Esophagus squamous epithelium (tissue), 4 donors: ENCODE measurements at regions not wholly inside any gene's neighbourhood (a gene's known extent, or its start where the extent isn't known, plus 50 kb on each side); places are given as distances from the start of the nearest gene placed in this dataset.

ENCODE experiments used
- POLR2A ChIP-seq, 4 donors: fragments of 450-650 bp; IDR thresholded peaks; one replicate each; pipeline ENCODE4 v1.6.1; 2017; ENCODE audit warnings: antibody characterized with exemption in 4 of 4, mild to moderate bottlenecking in 4 of 4, moderate library complexity in 3 of 4
- TF ChIP-seq, protein P1 (sequence below), 6 experiments: fragments of 450-650 bp in 4 of 6; fragments of 200-600 bp in 2 of 6; sonication (generic) in 2 of 6; IDR thresholded peaks; one replicate each; pipeline ENCODE4 v1.5.1; 2016 to 2019; ENCODE audit warnings: antibody characterized with exemption in 6 of 6, mild to moderate bottlenecking in 4 of 6, moderate library complexity in 4 of 6

- TF ChIP-seq, protein P1, sequence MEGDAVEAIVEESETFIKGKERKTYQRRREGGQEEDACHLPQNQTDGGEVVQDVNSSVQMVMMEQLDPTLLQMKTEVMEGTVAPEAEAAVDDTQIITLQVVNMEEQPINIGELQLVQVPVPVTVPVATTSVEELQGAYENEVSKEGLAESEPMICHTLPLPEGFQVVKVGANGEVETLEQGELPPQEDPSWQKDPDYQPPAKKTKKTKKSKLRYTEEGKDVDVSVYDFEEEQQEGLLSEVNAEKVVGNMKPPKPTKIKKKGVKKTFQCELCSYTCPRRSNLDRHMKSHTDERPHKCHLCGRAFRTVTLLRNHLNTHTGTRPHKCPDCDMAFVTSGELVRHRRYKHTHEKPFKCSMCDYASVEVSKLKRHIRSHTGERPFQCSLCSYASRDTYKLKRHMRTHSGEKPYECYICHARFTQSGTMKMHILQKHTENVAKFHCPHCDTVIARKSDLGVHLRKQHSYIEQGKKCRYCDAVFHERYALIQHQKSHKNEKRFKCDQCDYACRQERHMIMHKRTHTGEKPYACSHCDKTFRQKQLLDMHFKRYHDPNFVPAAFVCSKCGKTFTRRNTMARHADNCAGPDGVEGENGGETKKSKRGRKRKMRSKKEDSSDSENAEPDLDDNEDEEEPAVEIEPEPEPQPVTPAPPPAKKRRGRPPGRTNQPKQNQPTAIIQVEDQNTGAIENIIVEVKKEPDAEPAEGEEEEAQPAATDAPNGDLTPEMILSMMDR (IDR thresholded peaks at IDR 0.05): no peak
- no peak for TF ChIP-seq POLR2A (IDR thresholded peaks at IDR 0.05)
These were observed 146.9 kb upstream of the FMR1 start for GRCh38 chrX:147764868-147765267.
